Lung microvascular endothelial cell (primary cell): ENCODE measurements at regions not wholly inside any gene's neighbourhood (a gene's known extent, or its start where the extent isn't known, plus 50 kb on each side); places are given as distances from the start of the nearest gene placed in this dataset.
A peak's percentile ranks its signal among the peaks of the same experiment; 100 is the strongest.

ENCODE experiments used
- DNase-seq, 2 donors: peaks; one replicate each; pipeline versions ENCODE4 v3.0.0 to v3.0.0-alpha.2; 2010; ENCODE audit warnings: low read depth in 2 of 2

GRCh38 chr3:194218646-194219453 is 82.9 kb downstream of the HES1 start:
- no peak for DNase-seq

- DNase-seq, result no peak
These were observed 84.0 kb downstream of the HES1 start for GRCh38 chr3:194219826-194220410.

GRCh38 chr3:194220901-194221326 is 85.0 kb downstream of the HES1 start:
- peak in 1 of 2 donors; percentile 43 for DNase-seq

GRCh38 chr3:194221336-194221735 is 85.4 kb downstream of the HES1 start:
- no peak for DNase-seq

GRCh38 chr3:194223951-194224350 is 88.0 kb downstream of the HES1 start:
- DNase-seq, result no peak

- DNase-seq, result peak in 1 of 2 donors; percentile 39
These were observed 88.8 kb downstream of the HES1 start for GRCh38 chr3:194224471-194225417.

GRCh38 chr3:194225418-194225812 is 89.5 kb downstream of the HES1 start:
- DNase-seq, result no peak

GRCh38 chr3:194225988-194226663 is 90.2 kb downstream of the HES1 start:
- peak in 1 of 2 donors; percentile 12 for DNase-seq

- no peak for DNase-seq
These were observed 96.2 kb downstream of the HES1 start for GRCh38 chr3:194231929-194232832.

GRCh38 chr3:194233150-194233549 is 97.2 kb downstream of the HES1 start:
- no peak for DNase-seq

- DNase-seq, result no peak
These were observed 99.2 kb downstream of the HES1 start for GRCh38 chr3:194235160-194235559.

- DNase-seq, result no peak
These were observed 101.2 kb downstream of the HES1 start for GRCh38 chr3:194237110-194237509.

GRCh38 chr3:194240766-194241165 is 104.8 kb downstream of the HES1 start:
- no peak for DNase-seq

- no peak for DNase-seq
These were observed 107.4 kb downstream of the HES1 start for GRCh38 chr3:194243172-194243837.

- DNase-seq, result no peak
These were observed 107.0 kb downstream of the CPN2 start for GRCh38 chr3:194244167-194244566.

GRCh38 chr3:194245474-194245873 is 105.7 kb downstream of the CPN2 start:
- DNase-seq, result no peak

GRCh38 chr3:194245975-194246561 is 105.1 kb downstream of the CPN2 start:
- DNase-seq, result no peak

- no peak for DNase-seq
These were observed 104.3 kb downstream of the CPN2 start for GRCh38 chr3:194246709-194247349.

- no peak for DNase-seq
These were observed 103.8 kb downstream of the CPN2 start for GRCh38 chr3:194247350-194247740.
